Right ventricle myocardium inferior (tissue), 1 donor: ENCODE measurements at regions not wholly inside any gene's neighbourhood (a gene's known extent, or its start where the extent isn't known, plus 50 kb on each side); places are given as distances from the start of the nearest gene placed in this dataset.
"Not testable (repeated sequence)": the region's sequence is repeated elsewhere in the genome, so short reads cannot be mapped to it uniquely, and the experiment has no call there.

Experiments
- ATAC-seq: fragments of 200-7000 bp; cut with Tn5 transposase; one replicate; pipeline ENCODE4 v1.9.1; 2020; ENCODE audit warnings: mild to moderate bottlenecking, moderate library complexity
- DNase-seq: peaks from one replicate; pipeline ENCODE4 v3.0.0; 2021; ENCODE audit errors: missing footprints
- intact Hi-C: fragments of 100-400 bp; cut with DNase I; formaldehyde crosslinking; loops from one replicate; pipeline ENCODE4 v1.11.0; 2022
- donor health status: DM: no; HTN: yes; CAD: no; lungs with severe emphysema.

DNA sequence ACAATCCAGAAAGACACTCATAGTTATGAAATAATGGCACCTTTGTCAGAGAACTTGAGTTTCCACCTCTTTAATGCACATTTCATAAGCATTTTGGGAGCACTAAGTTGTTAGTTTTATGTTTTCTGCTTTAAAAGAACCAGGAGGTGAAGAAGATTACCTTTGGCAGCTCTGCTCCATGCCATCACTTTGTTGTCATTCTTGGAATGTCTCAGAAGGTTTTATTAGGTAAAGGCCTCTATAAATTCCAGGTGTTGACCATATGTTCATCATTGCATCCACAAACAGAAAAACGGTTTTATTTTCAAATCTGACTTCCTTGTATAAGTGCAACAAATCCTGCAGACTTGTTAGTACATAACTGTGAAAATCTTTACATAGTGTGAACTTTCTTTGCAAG is 424.8 kb downstream of the MDFIC start:
- DNase-seq (no peak), ATAC-seq (no peak)
- intact Hi-C loops, result no loop called here

DNA sequence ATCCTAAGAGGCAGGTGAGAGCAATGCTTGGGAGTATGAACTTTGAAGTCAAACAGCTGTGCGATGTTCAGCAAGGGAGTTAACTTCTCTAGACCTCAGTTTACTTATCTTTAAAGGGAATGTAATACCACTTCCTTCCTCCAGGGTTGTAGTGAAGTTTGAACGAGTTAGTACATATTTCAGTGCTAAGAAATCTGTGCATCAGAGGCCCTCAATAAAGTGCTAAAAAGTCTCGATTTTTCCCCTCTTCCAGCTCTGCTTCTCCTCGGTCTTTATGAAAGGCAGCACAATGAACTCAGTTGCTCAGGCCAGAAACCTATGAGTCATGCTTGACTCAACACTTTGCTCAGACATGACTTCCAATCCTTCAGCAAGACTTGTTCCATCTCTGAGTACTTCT is 418.9 kb downstream of the MDFIC start:
- intact Hi-C loops, result no loop called here
- DNase-seq, result no peak
- no peak for ATAC-seq

DNA sequence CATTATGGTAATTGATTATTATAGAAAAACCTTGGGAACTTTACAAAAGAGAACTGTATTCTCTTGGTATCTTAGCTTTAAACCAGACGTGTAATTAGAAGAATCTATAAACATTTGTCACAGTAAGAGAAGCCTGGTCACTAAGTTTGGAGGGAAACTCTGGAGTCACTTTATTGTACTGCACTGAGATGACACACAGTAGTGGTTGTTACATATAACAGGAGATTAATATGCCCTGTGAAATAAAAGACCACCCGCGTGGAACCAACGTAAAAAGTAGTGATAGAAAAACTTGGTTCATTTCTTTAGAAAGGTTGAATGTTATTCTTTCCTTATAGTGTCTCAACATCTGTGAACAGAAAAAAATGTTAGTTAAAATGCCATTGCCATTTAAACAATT is 416.1 kb downstream of the MDFIC start:
- DNase-seq (no peak), ATAC-seq (no peak)
- intact Hi-C loops, result no loop called here

DNA sequence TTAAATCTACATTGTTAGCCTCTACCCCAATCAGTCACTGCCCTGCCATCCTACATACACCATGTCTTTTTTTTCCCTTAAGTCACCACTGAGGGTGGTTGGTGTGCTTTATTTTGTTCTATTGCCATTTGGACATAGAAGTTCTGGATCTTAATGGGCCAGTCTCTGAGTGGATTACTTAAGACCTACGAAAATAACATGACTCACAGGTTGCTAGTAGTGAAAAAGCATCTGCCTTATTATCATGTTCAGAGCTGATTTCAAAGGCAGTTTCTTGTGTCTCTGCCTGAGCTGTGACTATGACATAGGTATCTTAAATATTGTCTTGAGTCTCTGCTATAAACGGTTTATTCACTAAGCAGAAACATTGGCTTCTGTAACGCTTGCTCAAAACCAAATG is 410.8 kb downstream of the MDFIC start:
- intact Hi-C loops, result no loop called here
- ATAC-seq (no peak), DNase-seq (no peak)

DNA sequence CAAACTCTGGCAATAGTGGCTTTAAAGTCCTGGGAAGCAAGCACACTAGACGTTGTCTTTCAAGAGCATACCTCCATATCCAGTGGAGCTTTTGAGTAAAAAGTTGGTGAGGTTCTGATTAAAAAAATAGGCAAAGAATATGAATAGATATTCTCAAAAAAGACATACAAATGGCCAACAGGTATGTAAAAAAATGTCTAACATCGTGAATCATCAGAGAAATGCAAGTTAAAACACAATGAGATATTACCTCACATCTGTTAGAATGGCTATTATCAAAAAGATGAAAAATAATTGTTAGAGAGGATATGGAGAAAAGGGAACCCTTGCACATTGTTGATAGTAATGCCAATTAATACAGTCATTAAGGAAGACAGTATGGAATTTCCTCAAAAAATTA is 407.1 kb downstream of the MDFIC start:
- DNase-seq, result no peak
- intact Hi-C loops, result no loop called here
- no peak for ATAC-seq

DNA sequence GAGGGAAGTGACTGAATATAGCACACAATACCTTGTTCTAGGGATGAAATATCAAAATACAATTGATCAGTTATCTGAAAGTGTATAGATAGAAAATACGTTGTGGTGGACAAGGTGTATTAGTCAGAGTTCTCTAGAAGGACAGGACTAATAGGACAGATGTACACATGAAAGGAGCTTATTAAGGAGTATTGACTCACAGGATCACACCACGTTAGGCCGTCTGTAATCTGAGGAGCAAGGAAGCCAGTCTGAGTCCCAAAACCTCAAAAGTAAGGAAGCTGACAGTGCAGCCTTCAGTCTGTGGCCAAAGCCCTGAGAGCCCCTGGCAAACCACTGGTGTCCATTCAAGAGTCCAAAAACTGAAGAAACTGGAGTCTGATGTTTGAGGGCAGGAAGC is 406.1 kb downstream of the MDFIC start:
- DNase-seq (no peak), ATAC-seq (no peak)
- intact Hi-C loops, result no loop called here

DNA sequence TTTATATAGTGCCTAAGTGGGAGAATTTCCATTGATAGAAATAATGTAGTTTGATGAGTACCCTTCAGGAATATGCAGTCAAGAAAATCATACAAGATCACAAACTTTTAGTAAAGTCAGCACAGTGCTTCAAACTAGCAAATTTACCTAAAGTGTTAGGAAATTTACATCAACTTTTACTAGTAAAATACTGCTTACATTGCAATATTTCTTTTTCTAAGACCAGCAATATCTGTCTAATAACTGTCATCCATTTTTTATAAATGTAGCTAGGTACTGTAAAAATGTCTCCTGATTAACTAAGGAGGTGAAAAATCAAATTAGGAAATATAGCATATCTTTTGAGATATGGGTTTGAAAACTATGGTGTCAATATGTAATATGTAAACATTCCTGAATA is 405.4 kb downstream of the MDFIC start:
- DNase-seq, result no peak
- intact Hi-C loops, result no loop called here
- no peak for ATAC-seq

DNA sequence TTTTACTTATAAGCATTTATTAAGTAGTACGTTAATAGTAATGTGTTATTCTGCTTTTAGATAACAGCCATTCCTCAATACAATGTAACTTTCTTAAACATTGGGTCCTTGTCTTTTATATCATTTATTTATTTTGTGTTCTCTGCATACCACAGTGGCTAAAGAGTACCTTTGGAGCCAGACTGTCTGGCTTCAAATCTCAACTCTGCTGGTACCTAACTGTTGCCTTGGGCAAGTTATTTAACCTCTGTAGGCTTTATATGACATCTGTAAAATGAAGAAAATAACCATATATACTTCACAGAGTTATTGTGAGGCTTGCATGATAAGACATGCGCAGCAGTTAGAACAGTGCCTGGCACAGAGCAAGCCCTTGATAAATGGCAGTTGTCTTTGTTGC is 397.6 kb downstream of the MDFIC start:
- intact Hi-C loops, result no loop called here
- DNase-seq (no peak), ATAC-seq (no peak)

DNA sequence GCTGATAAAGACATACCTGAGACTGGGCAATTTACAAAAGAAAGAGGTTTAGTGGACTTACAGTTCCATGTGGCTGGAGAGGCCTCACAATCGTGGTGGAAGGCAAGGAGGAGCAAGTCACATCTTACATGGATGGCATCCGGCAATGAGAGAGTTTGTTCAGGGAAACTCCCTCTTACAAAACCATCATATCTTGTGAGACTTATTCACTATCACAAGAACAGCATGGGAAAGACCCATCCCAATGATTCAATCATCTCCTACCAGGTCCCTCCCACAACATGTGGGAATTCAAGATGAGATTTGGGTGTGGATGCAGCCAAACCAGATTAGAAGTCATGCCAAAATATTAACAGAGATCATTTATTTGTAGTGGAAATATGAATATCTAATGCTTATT is 388.4 kb downstream of the MDFIC start:
- ATAC-seq, intact Hi-C loops, DNase-seq: not testable (repeated sequence)

DNA sequence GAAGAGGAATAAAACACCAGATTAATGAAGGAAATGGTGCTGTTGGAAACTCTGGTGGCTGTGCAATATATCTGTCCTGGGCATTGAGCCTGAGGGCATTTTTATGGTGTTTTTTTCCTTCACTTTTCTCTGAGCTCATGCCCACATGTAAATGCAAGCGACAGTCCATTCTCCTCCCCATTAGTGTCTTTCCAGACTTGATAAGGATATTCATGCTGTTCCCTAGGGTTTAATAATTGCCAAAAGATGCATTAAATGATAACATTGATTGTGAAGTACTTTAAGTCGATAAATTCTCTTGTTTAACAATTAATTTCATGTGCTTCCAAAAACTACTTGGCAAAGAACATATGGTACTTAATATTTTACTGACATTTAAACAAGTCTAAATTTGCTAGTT is 384.7 kb downstream of the MDFIC start:
- no peak for ATAC-seq
- DNase-seq, result no peak
- intact Hi-C loops, result no loop called here

DNA sequence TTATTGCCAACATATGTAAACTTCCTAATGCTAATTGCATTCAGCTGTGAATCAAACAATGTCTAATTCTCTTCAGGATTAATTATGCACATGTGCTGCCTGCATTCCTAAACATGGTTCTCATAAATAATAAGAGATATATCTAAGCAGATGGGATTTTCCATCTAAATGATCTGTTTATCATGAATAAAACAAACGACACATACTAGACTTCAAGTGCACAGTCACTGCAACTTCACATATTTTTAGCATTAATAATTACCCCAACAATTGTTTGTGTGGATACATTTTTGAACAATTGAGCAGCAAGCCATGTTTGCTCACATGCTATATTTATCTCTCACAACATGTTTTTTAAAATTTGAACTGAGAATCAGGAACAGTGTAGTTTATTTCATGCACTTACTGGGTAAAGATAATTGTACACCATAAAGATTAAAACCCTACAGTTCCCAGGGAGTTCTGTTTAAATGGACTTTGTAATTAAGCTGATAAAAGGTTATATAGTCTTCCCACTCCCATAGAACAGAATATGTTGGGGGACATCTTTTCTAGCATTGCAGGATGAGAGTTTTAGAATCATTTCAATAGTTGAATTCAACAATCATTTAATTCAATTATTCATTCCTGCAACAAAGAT is 378.5 kb downstream of the MDFIC start:
- intact Hi-C loops, result no loop called here
- no peak for ATAC-seq
- DNase-seq, result no peak

DNA sequence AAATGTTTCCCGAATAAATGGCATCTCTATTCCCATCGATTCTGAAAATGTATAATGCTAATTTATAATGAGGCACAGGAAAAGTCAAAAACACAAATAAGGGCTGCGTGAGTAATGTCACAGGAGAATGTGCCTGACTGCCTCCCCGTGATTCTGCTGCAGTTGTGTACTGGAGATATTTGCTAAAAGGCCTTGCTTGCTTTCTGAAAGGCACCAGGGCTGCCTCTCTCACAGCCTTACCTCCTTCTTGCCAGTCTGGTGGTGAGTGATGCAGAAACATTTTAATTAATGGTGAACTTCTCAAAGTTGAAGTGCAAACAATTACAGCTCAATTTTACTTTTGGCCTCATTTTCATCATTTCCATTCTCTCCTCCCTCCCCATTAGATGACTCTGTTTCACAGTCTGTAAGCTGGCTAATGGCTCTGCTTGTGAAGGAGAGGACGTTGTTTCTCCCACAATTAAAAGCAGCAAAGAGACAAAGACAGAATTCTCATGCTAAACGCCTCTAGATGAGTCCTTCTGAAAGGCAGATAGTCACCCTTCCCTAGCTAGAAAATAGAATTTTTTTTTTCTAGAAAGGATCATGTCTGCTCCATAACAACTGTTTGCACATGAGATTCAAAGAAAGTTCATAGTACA is 377.6 kb downstream of the MDFIC start:
- no peak for DNase-seq
- intact Hi-C loops, result no loop called here
- no peak for ATAC-seq

DNA sequence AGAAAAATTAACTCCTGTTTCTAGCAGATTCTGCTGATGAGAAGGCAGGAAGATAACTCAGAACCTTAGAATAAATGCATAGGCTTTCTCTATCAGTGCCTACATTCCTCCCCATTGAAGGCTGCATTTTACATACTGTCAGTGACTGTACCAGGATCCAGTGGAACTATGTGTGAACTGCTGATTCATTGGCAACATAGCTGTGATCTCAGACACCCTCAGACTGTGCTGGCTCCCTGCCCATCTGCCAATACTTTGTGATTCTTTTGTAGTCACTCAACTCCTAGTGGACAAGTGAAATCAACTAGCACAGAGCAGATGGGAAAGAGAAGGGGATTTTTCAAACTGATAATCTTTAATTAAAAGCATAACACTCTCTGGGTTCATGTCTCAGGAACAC is 375.8 kb downstream of the MDFIC start:
- ATAC-seq (no peak), DNase-seq (no peak)
- intact Hi-C loops, result no loop called here

DNA sequence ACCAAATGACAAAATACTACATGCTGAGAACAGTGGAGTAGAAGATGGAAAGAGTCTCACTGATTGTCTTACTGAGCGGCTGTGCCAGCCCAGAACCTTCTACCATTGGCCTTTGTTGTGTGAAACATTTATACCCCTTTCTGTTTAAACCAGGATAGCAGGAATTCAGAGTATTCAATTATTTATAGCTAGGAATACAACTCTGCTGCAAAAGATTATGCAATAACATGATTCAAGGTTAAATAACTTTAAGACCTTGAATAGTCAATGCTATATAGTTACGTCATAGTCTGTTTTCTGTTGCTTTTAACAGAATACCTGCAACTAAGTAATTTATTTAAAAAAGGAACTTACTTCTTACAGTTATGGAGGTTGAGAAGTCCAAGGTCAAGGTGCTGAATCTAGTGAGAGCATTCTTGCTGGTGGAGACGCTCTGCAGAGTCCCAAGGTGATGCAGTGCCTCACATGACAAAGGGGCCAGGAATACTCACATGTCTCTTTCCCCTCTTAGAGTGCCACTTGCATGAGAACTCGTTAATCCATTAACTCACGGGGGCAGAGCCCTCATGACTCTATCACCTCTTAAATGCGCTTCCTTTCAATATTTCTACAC is 371.8 kb downstream of the MDFIC start:
- ATAC-seq, result no peak
- intact Hi-C loops, result no loop called here
- DNase-seq, result no peak

DNA sequence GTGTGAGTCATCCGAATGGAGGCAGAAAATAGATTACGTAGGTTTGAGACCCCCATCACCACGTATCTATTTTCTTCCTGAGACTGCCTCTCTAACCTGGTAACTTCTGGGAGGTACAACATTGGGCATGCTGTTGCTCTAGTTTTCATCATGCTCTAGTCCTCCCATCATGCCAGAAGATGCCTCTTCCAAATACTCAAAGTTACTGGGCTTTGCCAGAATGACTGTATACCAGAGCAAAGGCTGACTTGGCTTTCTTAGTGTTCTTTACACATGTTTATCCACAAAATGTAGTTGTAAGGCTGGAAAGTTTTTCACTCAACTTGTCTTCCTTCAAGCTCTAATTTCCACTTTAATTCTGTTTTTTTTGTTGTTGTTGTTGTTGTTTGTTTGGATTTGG is 370.5 kb downstream of the MDFIC start:
- intact Hi-C loops, result no loop called here
- no peak for DNase-seq

DNA sequence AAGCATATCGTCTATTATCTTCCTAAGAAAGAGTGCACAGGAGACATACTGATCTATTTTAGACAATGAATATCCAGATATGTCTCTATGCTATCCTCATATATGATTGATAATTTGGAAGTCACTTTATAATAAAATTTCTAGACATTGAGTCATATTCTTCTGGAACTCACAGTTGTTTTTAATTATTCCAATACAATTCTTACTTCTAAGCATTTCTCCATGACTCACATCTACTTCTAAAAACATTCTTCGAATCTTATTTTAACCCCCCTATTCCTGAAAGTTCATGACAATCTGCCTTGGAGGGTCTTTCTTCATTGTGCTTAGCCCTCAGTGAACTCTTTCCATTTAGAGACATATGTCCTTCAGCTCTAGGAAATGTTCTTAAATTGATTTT is 368.1 kb downstream of the MDFIC start:
- no peak for DNase-seq
- no peak for ATAC-seq
- intact Hi-C loops, result no loop called here

More for the DNA sequence above, 370.5 kb downstream of the MDFIC start:
- no peak for ATAC-seq

DNA sequence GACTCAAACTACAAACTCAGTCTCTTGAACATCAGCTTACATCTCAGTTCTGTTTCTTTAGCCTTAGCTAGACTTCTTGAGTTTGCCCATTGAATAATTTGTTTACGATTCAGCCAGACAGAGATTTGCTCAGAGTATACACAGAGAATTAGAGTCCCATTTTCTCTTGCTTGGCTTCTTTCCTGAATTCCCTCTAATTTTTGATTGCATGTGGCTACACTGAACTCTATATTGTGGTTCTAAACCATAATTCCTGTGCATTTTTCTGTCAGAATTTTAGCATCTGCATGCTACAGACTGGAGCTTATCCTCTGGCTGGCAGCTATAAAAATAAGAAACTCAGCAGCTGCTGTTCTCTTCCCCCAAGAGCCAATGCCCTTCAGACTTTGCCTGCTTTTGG is 354.9 kb downstream of the MDFIC start:
- no peak for ATAC-seq
- intact Hi-C loops, result no loop called here
- peak; percentile 11 for DNase-seq

DNA sequence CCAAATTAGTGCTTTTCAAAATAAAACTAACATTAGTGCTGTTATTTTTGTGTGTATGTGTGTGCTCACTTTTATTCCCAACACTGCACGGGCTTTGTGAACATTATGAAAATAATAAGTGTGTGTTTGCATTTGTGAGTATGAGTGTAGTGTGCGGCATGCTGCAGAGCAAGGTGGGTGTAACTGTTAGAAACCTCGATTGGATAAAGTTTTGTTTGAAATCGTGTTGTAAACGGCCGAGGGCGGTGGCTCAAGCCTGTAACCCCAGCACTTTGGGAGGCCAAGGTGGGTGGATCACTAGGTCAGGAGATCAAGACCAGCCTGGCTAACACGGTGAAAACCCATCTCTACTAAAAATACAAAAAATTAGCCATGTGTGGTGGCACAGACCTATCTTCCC is 352.0 kb downstream of the MDFIC start:
- peak; percentile 14 for DNase-seq
- ATAC-seq, intact Hi-C loops: not testable (repeated sequence)

DNA sequence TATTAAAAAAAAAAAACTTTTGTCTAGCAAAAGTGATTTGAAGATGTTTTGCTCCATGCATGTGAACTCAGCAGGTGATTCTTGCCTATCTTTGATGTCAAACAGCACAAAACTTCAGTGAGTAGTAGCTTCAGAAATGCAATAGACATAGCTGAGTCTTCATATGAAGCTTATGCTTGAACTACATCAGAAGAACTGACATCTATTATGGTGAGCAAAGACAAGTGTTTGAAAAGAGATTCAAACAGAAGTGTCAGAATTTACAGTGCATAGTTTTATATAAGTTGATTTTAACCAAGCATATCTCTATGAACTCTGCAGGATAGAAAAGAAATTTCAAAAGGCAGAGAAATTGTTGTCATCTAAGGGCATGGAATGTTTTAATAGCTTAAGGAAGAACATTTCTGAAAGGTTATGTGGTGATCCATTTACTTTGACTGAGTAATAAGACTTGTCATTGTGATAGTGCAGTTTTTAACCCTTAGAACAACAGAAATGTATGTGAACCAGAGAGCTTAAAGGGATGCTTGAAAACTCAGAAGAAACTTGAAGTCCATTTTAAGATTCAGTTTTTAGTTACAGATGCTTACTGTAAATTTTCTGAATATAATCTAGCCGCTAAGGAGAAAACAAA is 351.4 kb downstream of the MDFIC start:
- ATAC-seq (no peak), DNase-seq (no peak)
- intact Hi-C loops, result no loop called here
